A549 (cell line): ENCODE measurements at regions not wholly inside any gene's neighbourhood (a gene's known extent, or its start where the extent isn't known, plus 50 kb on each side); places are given as distances from the start of the nearest gene placed in this dataset.

ENCODE experiments used
- CEBPB ChIP-seq, 2 experiments: fragments of >200 bp in 1 of 2; sonication (Bioruptor Twin) in 1 of 2; formaldehyde crosslinking in 1 of 2; IDR thresholded peaks; 2 replicates each; pipeline ENCODE4 v1.6.1; 2012 to 2016
- EP300 ChIP-seq, 2 experiments: fragments of >200 bp; sonication (Bioruptor Twin); formaldehyde crosslinking; IDR thresholded peaks; 2 replicates in 1 of 2; 3 replicates in 1 of 2; pipeline ENCODE4 v1.6.1; 2016 to 2017
- FOSB ChIP-seq: fragments of 250-450 bp; sonication (Bioruptor Pico); IDR thresholded peaks from 2 replicates; pipeline ENCODE4 v1.5.0; 2020; ENCODE audit warnings: mild to moderate bottlenecking, moderate library complexity
- HOXA7 ChIP-seq: fragments of 250-450 bp; sonication (Bioruptor Pico); IDR thresholded peaks from 2 replicates; pipeline ENCODE4 v1.5.0; 2020; ENCODE audit warnings: mild to moderate bottlenecking, moderate library complexity
- KDM1A ChIP-seq: fragments of 200-600 bp; sonication (generic); IDR thresholded peaks from 2 replicates; pipeline ENCODE4 v1.6.1; 2016; ENCODE audit warnings: low read depth, mild to moderate bottlenecking
- MAX ChIP-seq: IDR thresholded peaks from 2 replicates; pipeline ENCODE4 v1.6.1; 2012
- MAZ ChIP-seq: fragments of 150-350 bp; IDR thresholded peaks from 2 replicates; pipeline ENCODE4 v1.6.1; 2014; ENCODE audit warnings: antibody characterized with exemption, low read depth, low read length, borderline replicate concordance
- POLR2A ChIP-seq: IDR thresholded peaks from 2 replicates; pipeline ENCODE4 v1.6.1; 2012; ENCODE audit warnings: mild to moderate bottlenecking, low read length
- TF ChIP-seq, protein P1 (sequence below): fragments of >200 bp; sonication (Bioruptor Twin); formaldehyde crosslinking; IDR thresholded peaks from 3 replicates; pipeline ENCODE4 v1.5.1; 2016

DNA sequence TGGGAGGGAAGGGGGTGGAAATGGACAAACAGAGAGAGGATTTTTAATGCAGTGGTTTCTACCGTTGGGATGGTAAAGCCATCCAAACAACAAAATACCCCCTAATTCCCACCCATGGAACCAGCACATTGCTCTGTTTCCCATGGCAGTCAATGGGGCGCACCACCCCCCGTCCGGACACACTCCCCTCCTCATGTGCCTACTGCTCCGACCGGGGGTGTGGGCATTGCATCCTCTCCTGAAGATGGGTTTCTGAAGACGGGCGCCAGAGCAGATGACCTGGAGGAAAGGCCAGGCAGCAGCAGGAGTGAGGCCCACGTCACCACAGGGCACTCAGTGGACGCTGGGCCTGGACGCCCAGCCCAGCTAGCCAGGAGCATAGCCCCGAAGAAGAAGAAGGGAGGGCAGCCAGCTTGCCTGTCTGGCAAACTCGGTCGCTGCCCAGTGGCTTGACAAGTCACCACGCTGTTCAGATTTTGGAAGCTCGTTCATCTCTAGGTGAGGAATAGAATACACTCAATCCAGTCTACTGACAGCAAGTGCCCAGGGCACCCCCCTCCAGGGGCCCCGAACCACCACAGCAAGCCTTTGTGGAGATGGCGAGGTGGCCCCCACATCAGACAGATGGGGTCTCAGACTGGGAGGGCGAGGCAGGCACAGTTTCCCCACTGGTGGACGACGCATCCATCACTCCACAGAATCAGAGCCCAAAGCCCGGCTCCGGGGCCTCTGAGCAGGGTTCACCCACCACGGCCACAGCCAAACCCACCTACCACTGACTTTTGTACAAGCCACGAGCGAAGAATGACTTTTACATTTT lies 296.2 kb upstream of the SALL3 start:
- TF ChIP-seq, protein P1, sequence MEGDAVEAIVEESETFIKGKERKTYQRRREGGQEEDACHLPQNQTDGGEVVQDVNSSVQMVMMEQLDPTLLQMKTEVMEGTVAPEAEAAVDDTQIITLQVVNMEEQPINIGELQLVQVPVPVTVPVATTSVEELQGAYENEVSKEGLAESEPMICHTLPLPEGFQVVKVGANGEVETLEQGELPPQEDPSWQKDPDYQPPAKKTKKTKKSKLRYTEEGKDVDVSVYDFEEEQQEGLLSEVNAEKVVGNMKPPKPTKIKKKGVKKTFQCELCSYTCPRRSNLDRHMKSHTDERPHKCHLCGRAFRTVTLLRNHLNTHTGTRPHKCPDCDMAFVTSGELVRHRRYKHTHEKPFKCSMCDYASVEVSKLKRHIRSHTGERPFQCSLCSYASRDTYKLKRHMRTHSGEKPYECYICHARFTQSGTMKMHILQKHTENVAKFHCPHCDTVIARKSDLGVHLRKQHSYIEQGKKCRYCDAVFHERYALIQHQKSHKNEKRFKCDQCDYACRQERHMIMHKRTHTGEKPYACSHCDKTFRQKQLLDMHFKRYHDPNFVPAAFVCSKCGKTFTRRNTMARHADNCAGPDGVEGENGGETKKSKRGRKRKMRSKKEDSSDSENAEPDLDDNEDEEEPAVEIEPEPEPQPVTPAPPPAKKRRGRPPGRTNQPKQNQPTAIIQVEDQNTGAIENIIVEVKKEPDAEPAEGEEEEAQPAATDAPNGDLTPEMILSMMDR, result no peak
- TF ChIP-seq MAX (no peak), CEBPB (IDR thresholded peaks at IDR 0.05) (no peak), MAZ (no peak), KDM1A (no peak), EP300 (IDR thresholded peaks at IDR 0.05) (no peak), POLR2A (no peak), HOXA7 (CRISPR knock-in tag) (no peak), FOSB (CRISPR knock-in tag) (no peak)
